GM12878 (cell line): ENCODE measurements at regions not wholly inside any gene's neighbourhood (a gene's known extent, or its start where the extent isn't known, plus 50 kb on each side); places are given as distances from the start of the nearest gene placed in this dataset.

Experiments
- ATAC-seq: fragments of 200-7000 bp; cut with Tn5 transposase; 3 replicates; pipeline ENCODE4 v1.9.1; 2020; ENCODE audit warnings: mild to moderate bottlenecking, moderate library complexity
- BruUV-seq: library from RNA; stranded (reverse); fragments of 400-500 nt; replicated peaks from 2 replicates; lab custom pipeline; 2021; lab: Mats Ljungman, UMichigan
- CTCF ChIA-PET: fragments of 300-600 bp; sonication (Branson Sonifier 250); formaldehyde crosslinking; extraction: SDS; loops from one replicate; lab custom pipeline; 2021; ENCODE audit warnings: inconsistent platforms; lab: Yijun Ruan, JAX
- POLR2A ChIA-PET: fragments of 350-600 bp; formaldehyde crosslinking; extraction: SDS; loops from one replicate; lab custom pipeline; 2021; ENCODE audit warnings: inconsistent platforms; lab: Charles Lee
- RAD21 ChIA-PET: fragments of 300-600 bp; sonication (Branson Sonifier 250); formaldehyde crosslinking; loops from one replicate; lab custom pipeline; 2023; ENCODE audit warnings: antibody characterized with exemption; ENCODE audit not compliant: unreplicated experiment; lab: Charles Lee
- SMC1A ChIA-PET: fragments of 300-600 bp; sonication (Branson Sonifier 250); formaldehyde crosslinking; loops from one replicate; lab custom pipeline; 2023; ENCODE audit not compliant: unreplicated experiment, uncharacterized antibody; lab: Charles Lee
- DNase-seq: peaks from one replicate; pipeline ENCODE4 v3.0.0-alpha.2; 2011; ENCODE audit warnings: low read depth, low spot score
- FAIRE-seq: peaks from 3 replicates; lab custom pipeline; 2011; peaks lifted over from hg19 to GRCh38; lab: Jason Lieb, UNC
- H2AFZ ChIP-seq: 2 replicates; pipeline ENCODE4 v1.6.0; 2011; ENCODE audit warnings: low read depth, low read length, control low read depth; ENCODE audit not compliant: control insufficient read depth
- H3K27ac ChIP-seq: 2 replicates; pipeline ENCODE4 v1.5.1; 2011; ENCODE audit warnings: control low read depth; ENCODE audit not compliant: control insufficient read depth, insufficient read depth
- H3K27me3 ChIP-seq, 2 experiments: replicated peaks in 1 of 2; 2 replicates each; pipeline versions ENCODE4 v1.6.0 to v1.6.1; 2011; ENCODE audit warnings: low read length in 1 of 2; ENCODE audit not compliant: control insufficient read depth in 2 of 2, insufficient read depth in 2 of 2
- H3K36me3 ChIP-seq, 2 experiments: 2 replicates each; pipeline ENCODE4 v1.5.1; 2011; ENCODE audit warnings: low read length in 1 of 2; ENCODE audit not compliant: control insufficient read depth in 2 of 2, insufficient read depth in 2 of 2
- H3K4me1 ChIP-seq: 2 replicates; pipeline ENCODE4 v1.6.1; 2011; ENCODE audit warnings: mild to moderate bottlenecking, low read length, moderate library complexity, mixed read lengths; ENCODE audit not compliant: control insufficient read depth, insufficient read depth
- H3K4me2 ChIP-seq: 2 replicates; pipeline ENCODE4 v1.6.0; 2011; ENCODE audit warnings: control low read depth; ENCODE audit not compliant: control insufficient read depth, insufficient read depth
- H3K4me3 ChIP-seq: fragments of 200-600 bp; sonication (generic); 2 replicates; pipeline ENCODE4 v1.5.1; 2016
- H3K79me2 ChIP-seq: 2 replicates; pipeline ENCODE4 v1.6.0; 2011; ENCODE audit warnings: low read length; ENCODE audit not compliant: control insufficient read depth, insufficient read depth
- H3K9ac ChIP-seq: 2 replicates; pipeline ENCODE4 v1.8.0; 2011; ENCODE audit warnings: low read length, control low read depth, mixed read lengths; ENCODE audit not compliant: control insufficient read depth, insufficient read depth
- H3K9me3 ChIP-seq: replicated peaks from 3 replicates; pipeline ENCODE4 v1.5.1; 2011; ENCODE audit warnings: mild to moderate bottlenecking, low read length; ENCODE audit not compliant: control insufficient read depth, insufficient read depth
- H4K20me1 ChIP-seq: 2 replicates; pipeline ENCODE4 v1.6.0; 2011; ENCODE audit not compliant: control insufficient read depth, insufficient read depth
- ATF2 ChIP-seq: IDR thresholded peaks from 2 replicates; pipeline ENCODE4 v1.6.1; 2012; ENCODE audit warnings: low read length, inconsistent platforms
- ATF7 ChIP-seq: fragments of 450-650 bp; IDR thresholded peaks from 2 replicates; pipeline ENCODE4 v1.6.1; 2016; ENCODE audit warnings: low read depth, mild to moderate bottlenecking
- BCL11A ChIP-seq: IDR thresholded peaks from 2 replicates; pipeline ENCODE4 v1.6.1; 2011; ENCODE audit warnings: low read depth, low read length
- BRCA1 ChIP-seq: IDR thresholded peaks from 2 replicates; pipeline ENCODE4 v1.6.1; 2011; ENCODE audit warnings: low read depth, low read length, improper control_type of control experiment
- CEBPB ChIP-seq, 2 experiments: fragments of 150-350 bp in 1 of 2; IDR thresholded peaks; 2 replicates each; pipeline ENCODE4 v1.6.1; 2012 to 2014; ENCODE audit warnings: low read depth in 2 of 2, low read length in 2 of 2, borderline replicate concordance in 1 of 2, inconsistent platforms in 1 of 2
- EP300 ChIP-seq, 2 experiments: fragments of 150-350 bp in 1 of 2; IDR thresholded peaks; 2 replicates each; pipeline ENCODE4 v1.6.1; 2011 to 2012; ENCODE audit warnings: low read depth in 2 of 2, low read length in 2 of 2, borderline replicate concordance in 1 of 2, improper control_type of control experiment in 1 of 2, inconsistent platforms in 1 of 2; ENCODE audit not compliant: control insufficient read depth in 1 of 2
- ESRRA ChIP-seq: IDR thresholded peaks from 2 replicates; pipeline ENCODE4 v1.6.1; 2012; ENCODE audit warnings: mild to moderate bottlenecking, low read length, improper control_type of control experiment
- HDAC2 ChIP-seq: fragments of 200-600 bp; sonication (generic); IDR thresholded peaks from 2 replicates; pipeline ENCODE4 v1.6.1; 2017
- IRF5 ChIP-seq: fragments of 450-650 bp; IDR thresholded peaks from 2 replicates; pipeline ENCODE4 v1.6.1; 2017; ENCODE audit warnings: borderline replicate concordance
- MXI1 ChIP-seq: fragments of 150-350 bp; IDR thresholded peaks from 2 replicates; pipeline ENCODE4 v1.6.1; 2011; ENCODE audit warnings: low read depth, mild to moderate bottlenecking, inconsistent platforms, low read length, improper control_type of control experiment
- NBN ChIP-seq: fragments of 450-650 bp; IDR thresholded peaks from 2 replicates; pipeline ENCODE4 v1.6.1; 2016
- NFXL1 ChIP-seq: fragments of 450-650 bp; IDR thresholded peaks from 2 replicates; pipeline ENCODE4 v1.6.1; 2017; ENCODE audit warnings: antibody characterized with exemption, mild to moderate bottlenecking, borderline replicate concordance
- RAD21 ChIP-seq: IDR thresholded peaks from 2 replicates; pipeline ENCODE4 v1.6.1; 2011; ENCODE audit warnings: mild to moderate bottlenecking, low read depth, low read length, moderate library complexity; ENCODE audit not compliant: insufficient read depth
- RUNX3 ChIP-seq: IDR thresholded peaks from 2 replicates; pipeline ENCODE4 v1.6.1; 2012; ENCODE audit warnings: low read length, inconsistent platforms
- SIN3A ChIP-seq: IDR thresholded peaks from 2 replicates; pipeline ENCODE4 v1.6.1; 2012; ENCODE audit warnings: low read depth, low read length, improper control_type of control experiment
- SPI1 ChIP-seq: IDR thresholded peaks from 2 replicates; pipeline ENCODE4 v1.6.1; 2011; ENCODE audit warnings: low read depth, mild to moderate bottlenecking, low read length, moderate library complexity, borderline replicate concordance; ENCODE audit not compliant: insufficient read depth
- SRF ChIP-seq, 2 experiments: IDR thresholded peaks; 2 replicates each; pipeline ENCODE4 v1.6.1; 2011; ENCODE audit warnings: low read depth in 2 of 2, low read length in 2 of 2, mild to moderate bottlenecking in 1 of 2, moderate library complexity in 1 of 2
- TARDBP ChIP-seq: IDR thresholded peaks from 2 replicates; pipeline ENCODE4 v1.6.1; 2016; ENCODE audit warnings: borderline replicate concordance
- WRNIP1 ChIP-seq: IDR thresholded peaks from 2 replicates; pipeline ENCODE4 v1.6.1; 2011; ENCODE audit warnings: low read depth, low read length, improper control_type of control experiment, borderline replicate concordance
- WGBS: methylation state at CpG from one replicate; pipeline ENCODE4 v1.1.6; 2016; ENCODE audit warnings: low lambda C conversion rate; ENCODE audit not compliant: insufficient replicate concordance, insufficient coverage; ENCODE audit errors: missing lambda C conversion rate; 5-methylcytosine and 5-hydroxymethylcytosine counted together
- in situ Hi-C: fragments of 300-500 bp; cut with MboI; formaldehyde crosslinking; loops from 9 replicates; pipeline ENCODE4 v1.14.3; 2018; ENCODE audit warnings: mixed read lengths
- intact Hi-C: fragments of 100-400 bp; cut with micrococcal nuclease; formaldehyde crosslinking; loops from one replicate; pipeline ENCODE4 v1.14.2; 2022; ENCODE audit not compliant: unreplicated experiment

GRCh38 chr2:121839584-121839983 lies 84.1 kb downstream of the TSN start:
- SMC1A ChIA-PET = interaction anchor here (0.7 to 1.2 kb wide), 2 partner anchors 16 to 28 kb away, joined by 3 read pairs; no protein-coding TSS in a partner anchor
- ATAC-seq = no peak
- no peaks in the 10 kb centered on the region for H4K20me1 ChIP-seq
- POLR2A ChIA-PET = no interaction called here
- H3K4me3 ChIP-seq = no peak overlapping the region
- no peak overlapping the region for H3K9ac ChIP-seq
- BruUV-seq = no TSS peak
- WGBS = 19% methylated on average over 3 of the region's 3 CpGs
- RAD21 ChIA-PET = no interaction called here
- no peak overlapping the region for H2AFZ ChIP-seq
- H3K27ac ChIP-seq = no peak overlapping the region
- intact Hi-C loops (no loop called here), in situ Hi-C loops (no loop called here)
- CTCF ChIA-PET = interaction anchor here (1.0 to 1.4 kb wide), 2 partner anchors 29 to 40 kb away, joined by 3 read pairs; no protein-coding TSS in a partner anchor
- H3K36me3 ChIP-seq = no peaks in the 10 kb centered on the region
- no peaks in the 10 kb centered on the region; a peak in 1 of 4 replicates for H3K27me3 ChIP-seq
- no peak overlapping the region for H3K4me2 ChIP-seq
- H3K9me3 ChIP-seq = no peaks in the 10 kb centered on the region
- no peaks in the 10 kb centered on the region for H3K4me1 ChIP-seq
- H3K79me2 ChIP-seq = no peaks in the 10 kb centered on the region
- TF ChIP-seq RAD21 (no peak), MXI1 (no peak), NBN (no peak), SPI1 (no peak), SRF (IDR thresholded peaks at IDR 0.05; ENCODE audit: low read depth in 2 of 2, low read length in 2 of 2) (no peak), ATF7 (no peak), TARDBP (no peak), ATF2 (no peak), ESRRA (no peak), IRF5 (no peak), SIN3A (no peak), HDAC2 (no peak), EP300 (IDR thresholded peaks at IDR 0.05; ENCODE audit: borderline replicate concordance in 1 of 2, control insufficient read depth in 1 of 2, low read depth in 2 of 2, low read length in 2 of 2) (no peak), BRCA1 (no peak), NFXL1 (no peak), WRNIP1 (no peak), BCL11A (no peak), CEBPB (IDR thresholded peaks at IDR 0.05; ENCODE audit: borderline replicate concordance in 1 of 2, low read depth in 2 of 2, low read length in 2 of 2) (no peak), RUNX3 (no peak)
- no peak for DNase-seq
- FAIRE-seq = no peak
